CD14-positive monocyte (primary cell): ENCODE measurements at regions not wholly inside any gene's neighbourhood (a gene's known extent, or its start where the extent isn't known, plus 50 kb on each side); places are given as distances from the start of the nearest gene placed in this dataset.

Experiments used
- DNase-seq, 3 donors: peaks; one replicate each; pipeline ENCODE4 v3.0.0-alpha.2; 2011 to 2022
- H2AFZ ChIP-seq: 2 replicates; pipeline ENCODE4 v1.6.0; 2012; ENCODE audit warnings: mild to moderate bottlenecking, low read depth, low read length, inconsistent platforms; ENCODE audit not compliant: insufficient read depth, poor library complexity, severe bottlenecking
- H3K27ac ChIP-seq, 2 donors: 1 replicate in 1 of 2; 2 replicates in 1 of 2; pipeline ENCODE4 v1.5.1; 2012 to 2013; ENCODE audit warnings: low read length in 2 of 2, control low read depth in 1 of 2, inconsistent platforms in 1 of 2, low read depth in 1 of 2, mild to moderate bottlenecking in 1 of 2
- H3K27me3 ChIP-seq, 2 donors: one replicate each; pipeline versions ENCODE4 v1.6.0 to v1.6.1; 2011 to 2013; ENCODE audit warnings: low read length in 2 of 2; ENCODE audit not compliant: control insufficient read depth in 2 of 2, insufficient read depth in 2 of 2
- H3K36me3 ChIP-seq, 2 donors: replicated peaks in 1 of 2; 1 replicate in 1 of 2; 2 replicates in 1 of 2; pipeline versions ENCODE4 v1.5.1 to v1.6.1; 2012 to 2013; ENCODE audit warnings: low read length in 2 of 2, control low read depth in 1 of 2, inconsistent platforms in 1 of 2, mild to moderate bottlenecking in 1 of 2; ENCODE audit not compliant: insufficient read depth in 2 of 2, control insufficient read depth in 1 of 2
- H3K4me1 ChIP-seq, 2 donors: 1 replicate in 1 of 2; 2 replicates in 1 of 2; pipeline versions ENCODE4 v1.5.1 to v1.6.1; 2012 to 2013; ENCODE audit warnings: low read length in 2 of 2, control low read depth in 1 of 2, inconsistent platforms in 1 of 2, mild to moderate bottlenecking in 1 of 2, moderate library complexity in 1 of 2; ENCODE audit not compliant: insufficient read depth in 2 of 2, control insufficient read depth in 1 of 2
- H3K4me2 ChIP-seq: replicated peaks from 2 replicates; pipeline ENCODE3; 2012; ENCODE audit warnings: low read length, moderate library complexity, mild to moderate bottlenecking; ENCODE audit not compliant: poor library complexity, severe bottlenecking; ENCODE audit errors: extremely low read depth
- H3K4me3 ChIP-seq, 3 experiments: fragments of 200-600 bp in 1 of 3; sonication (generic) in 1 of 3; replicated peaks in 1 of 3; 1 replicate in 2 of 3; 2 replicates in 1 of 3; pipeline ENCODE4 v1.5.1; 2011 to 2013; ENCODE audit warnings: low read length in 3 of 3, mild to moderate bottlenecking in 3 of 3, control low read depth in 2 of 3, low read depth in 2 of 3, inconsistent platforms in 1 of 3, moderate library complexity in 1 of 3
- H3K79me2 ChIP-seq: 2 replicates; pipeline ENCODE4 v1.6.0; 2012; ENCODE audit warnings: mild to moderate bottlenecking, control low read depth, inconsistent platforms, low read length, moderate library complexity; ENCODE audit not compliant: insufficient read depth
- H3K9ac ChIP-seq: 2 replicates; pipeline ENCODE4 v1.6.0; 2017; ENCODE audit warnings: low read length, mild to moderate bottlenecking; ENCODE audit not compliant: insufficient read depth, poor library complexity, severe bottlenecking
- H3K9me3 ChIP-seq, 2 donors: replicated peaks in 1 of 2; 1 replicate in 1 of 2; 2 replicates in 1 of 2; pipeline versions ENCODE4 v1.5.1 to v1.6.1; 2012 to 2013; ENCODE audit warnings: low read length in 2 of 2, control low read depth in 1 of 2; ENCODE audit not compliant: control insufficient read depth in 1 of 2, insufficient read depth in 1 of 2
- H4K20me1 ChIP-seq: 2 replicates; pipeline ENCODE4 v1.6.0; 2012; ENCODE audit warnings: mild to moderate bottlenecking, low read length, control low read depth, moderate library complexity; ENCODE audit not compliant: insufficient read depth
- H3K27ac Mint-ChIP-seq, 7 donors: one replicate each; pipeline ENCODE4 v1.8.0; 2020; ENCODE audit warnings: mild to moderate bottlenecking in 7 of 7, mixed read lengths in 7 of 7, moderate library complexity in 6 of 7, inconsistent platforms in 2 of 7
- H3K27me3 Mint-ChIP-seq, 3 donors: one replicate each; pipeline ENCODE4 v1.8.0; 2021 to 2022; ENCODE audit warnings: low read depth in 3 of 3, mild to moderate bottlenecking in 3 of 3, mixed read lengths in 3 of 3, moderate library complexity in 3 of 3, inconsistent platforms in 1 of 3
- H3K36me3 Mint-ChIP-seq, 2 donors: one replicate each; pipeline ENCODE4 v1.8.0; 2020; ENCODE audit warnings: mixed read lengths in 2 of 2, inconsistent platforms in 1 of 2, mild to moderate bottlenecking in 1 of 2
- H3K4me1 Mint-ChIP-seq: one replicate; pipeline ENCODE4 v1.8.0; 2020; ENCODE audit warnings: mild to moderate bottlenecking, mixed read lengths
- H3K4me3 Mint-ChIP-seq, 2 donors: one replicate each; pipeline ENCODE4 v1.8.0; 2020; ENCODE audit warnings: mild to moderate bottlenecking in 2 of 2, mixed read lengths in 2 of 2, moderate library complexity in 1 of 2
- H3K9me3 Mint-ChIP-seq, 7 donors: one replicate each; pipeline ENCODE4 v1.8.0; 2020 to 2022; ENCODE audit warnings: mixed read lengths in 7 of 7, mild to moderate bottlenecking in 6 of 7, moderate library complexity in 6 of 7, inconsistent platforms in 2 of 7
- WGBS: methylation state at CpG from one replicate; pipeline ENCODE4 v1.1.5; 2013; ENCODE audit warnings: missing lambda C conversion rate; ENCODE audit not compliant: insufficient coverage; 5-methylcytosine and 5-hydroxymethylcytosine counted together
- intact Hi-C, 2 donors: fragments of 100-400 bp; cut with micrococcal nuclease; formaldehyde crosslinking; loops; one replicate each; pipeline versions ENCODE4 v1.15.0 to v1.15.1; 2023
- TF ChIP-seq, protein P1 (sequence below): fragments of 200-600 bp; IDR thresholded peaks from one replicate; pipeline ENCODE4 v1.8.0; 2022; ENCODE audit warnings: antibody characterized with exemption, mild to moderate bottlenecking

DNA sequence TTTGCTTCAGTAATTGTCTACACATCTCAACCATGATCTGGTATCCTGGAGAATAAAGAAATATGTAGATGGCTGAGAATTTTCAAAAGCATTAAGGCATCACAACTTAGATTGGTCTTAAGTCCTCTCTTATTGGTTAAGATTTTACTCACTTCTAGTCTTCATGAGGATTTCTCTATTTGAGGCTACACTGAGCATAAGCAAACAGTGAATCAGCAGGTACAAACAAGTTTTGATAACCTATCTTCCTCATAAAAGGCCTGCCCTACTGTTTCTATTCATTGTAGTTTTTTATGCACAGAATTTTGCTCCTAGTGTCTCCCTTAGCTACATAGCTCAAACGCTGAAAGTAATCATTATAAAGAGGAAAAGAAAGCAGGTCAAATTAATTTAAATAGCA lies 460.7 kb upstream of the RPS6KA3 start:
- H3K4me1 Mint-ChIP-seq = no peaks in the 10 kb centered on the region
- H3K36me3 Mint-ChIP-seq = no peaks in the 10 kb centered on the region

DNA sequence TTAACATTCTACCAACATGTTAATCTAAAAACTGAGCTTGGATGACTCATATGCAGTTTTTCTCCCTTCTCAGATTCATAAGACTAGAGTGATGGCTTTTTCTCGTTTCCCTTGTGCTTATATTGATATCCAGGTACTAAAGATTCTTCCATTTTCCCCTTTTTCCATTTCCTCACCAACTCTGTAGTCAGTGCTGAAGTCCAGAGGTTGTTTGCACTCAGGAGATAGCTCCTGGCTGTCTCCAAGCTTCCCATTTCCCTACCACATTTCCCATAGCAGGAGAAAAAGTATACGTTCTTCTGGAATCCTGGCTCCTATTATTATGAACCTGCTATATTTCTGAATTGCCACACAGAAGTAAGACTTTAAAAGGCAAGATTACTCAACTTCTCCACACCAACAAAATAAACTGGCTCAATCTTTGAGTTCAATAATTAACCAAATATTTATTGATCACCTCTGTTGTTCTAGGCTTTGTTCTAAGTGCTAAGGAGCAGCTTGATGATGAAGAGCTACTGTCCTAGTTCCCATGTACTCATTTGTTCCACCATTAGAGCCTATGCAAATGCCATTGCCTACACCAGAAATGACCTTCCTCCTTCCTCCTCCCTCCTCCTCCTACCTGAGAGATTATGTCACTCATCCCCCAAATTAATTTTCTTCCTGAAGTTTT lies 454.4 kb upstream of the RPS6KA3 start:
- H3K9me3 Mint-ChIP-seq = peaks cover 0 to 6% (median 3%) of the 10 kb centered on the region in 7 donors
- no peak overlapping the region for H3K4me3 Mint-ChIP-seq
- H2AFZ ChIP-seq = no peak overlapping the region
- peaks cover 0 to 1% (median 0%) of the 10 kb centered on the region in 3 donors for H3K27me3 Mint-ChIP-seq
- H4K20me1 ChIP-seq = no peaks in the 10 kb centered on the region
- no peak overlapping the region for H3K9ac ChIP-seq
- TF ChIP-seq, protein P1, sequence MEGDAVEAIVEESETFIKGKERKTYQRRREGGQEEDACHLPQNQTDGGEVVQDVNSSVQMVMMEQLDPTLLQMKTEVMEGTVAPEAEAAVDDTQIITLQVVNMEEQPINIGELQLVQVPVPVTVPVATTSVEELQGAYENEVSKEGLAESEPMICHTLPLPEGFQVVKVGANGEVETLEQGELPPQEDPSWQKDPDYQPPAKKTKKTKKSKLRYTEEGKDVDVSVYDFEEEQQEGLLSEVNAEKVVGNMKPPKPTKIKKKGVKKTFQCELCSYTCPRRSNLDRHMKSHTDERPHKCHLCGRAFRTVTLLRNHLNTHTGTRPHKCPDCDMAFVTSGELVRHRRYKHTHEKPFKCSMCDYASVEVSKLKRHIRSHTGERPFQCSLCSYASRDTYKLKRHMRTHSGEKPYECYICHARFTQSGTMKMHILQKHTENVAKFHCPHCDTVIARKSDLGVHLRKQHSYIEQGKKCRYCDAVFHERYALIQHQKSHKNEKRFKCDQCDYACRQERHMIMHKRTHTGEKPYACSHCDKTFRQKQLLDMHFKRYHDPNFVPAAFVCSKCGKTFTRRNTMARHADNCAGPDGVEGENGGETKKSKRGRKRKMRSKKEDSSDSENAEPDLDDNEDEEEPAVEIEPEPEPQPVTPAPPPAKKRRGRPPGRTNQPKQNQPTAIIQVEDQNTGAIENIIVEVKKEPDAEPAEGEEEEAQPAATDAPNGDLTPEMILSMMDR = no peak
- H3K4me1 Mint-ChIP-seq = no peaks in the 10 kb centered on the region
- intact Hi-C loops = no loop called here
- no peak overlapping the region for H3K27ac ChIP-seq
- no peaks in the 10 kb centered on the region for H3K9me3 ChIP-seq
- H3K4me2 ChIP-seq = no peak overlapping the region
- no peaks in the 10 kb centered on the region for H3K36me3 ChIP-seq
- WGBS = no CpG with 5 or more reads among the region's 2 CpGs
- no peak overlapping the region for H3K4me3 ChIP-seq
- H3K27me3 ChIP-seq = no peaks in the 10 kb centered on the region
- H3K27ac Mint-ChIP-seq = no peak overlapping the region
- no peaks in the 10 kb centered on the region for H3K79me2 ChIP-seq
- no peaks in the 10 kb centered on the region for H3K36me3 Mint-ChIP-seq
- DNase-seq = no peak
- H3K4me1 ChIP-seq = no peaks in the 10 kb centered on the region

More for the DNA sequence above, 460.7 kb upstream of the RPS6KA3 start:
- DNase-seq = no peak
- no peak overlapping the region for H3K27ac ChIP-seq
- H3K27me3 Mint-ChIP-seq = peaks cover 0 to 2% (median 0%) of the 10 kb centered on the region in 3 donors
- no peaks in the 10 kb centered on the region for H3K9me3 ChIP-seq
- no peak overlapping the region for H3K27ac Mint-ChIP-seq
- H2AFZ ChIP-seq = no peak overlapping the region
- TF ChIP-seq, protein P1 = no peak
- H3K27me3 ChIP-seq = no peaks in the 10 kb centered on the region
- H3K4me3 ChIP-seq = no peak overlapping the region
- no peaks in the 10 kb centered on the region for H3K79me2 ChIP-seq
- H4K20me1 ChIP-seq = no peaks in the 10 kb centered on the region
- no peak overlapping the region for H3K4me2 ChIP-seq
- no peaks in the 10 kb centered on the region for H3K36me3 ChIP-seq
- no peak overlapping the region for H3K9ac ChIP-seq
- no CpG with 5 or more reads among the region's 1 CpG for WGBS
- H3K4me1 ChIP-seq = no peaks in the 10 kb centered on the region
- no peak overlapping the region for H3K4me3 Mint-ChIP-seq
- intact Hi-C loops = no loop called here
- peaks cover 0 to 2% (median 0%) of the 10 kb centered on the region in 7 donors for H3K9me3 Mint-ChIP-seq
